ENCODE measurements at regions not wholly inside any gene's neighbourhood (a gene's known extent, or its start where the extent isn't known, plus 50 kb on each side); places are given as distances from the start of the nearest gene placed in this dataset.

GRCh38 chr11:42013656-42014201, 554.3 kb upstream of the LRRC4C start:
- no peaks in the 10 kb centered on the region for H3K27me3 ChIP-seq (ENCODE audit: control insufficient read depth, insufficient read depth, low read length, poor library complexity, severe bottlenecking)
- Mint-ChIP-seq H3K4me3 (no peak overlapping the region), H3K36me3 (ENCODE audit: low read depth) (no peaks in the 10 kb centered on the region), H3K27me3 (ENCODE audit: insufficient read depth) (no peaks in the 10 kb centered on the region), H3K9me3 (no peaks in the 10 kb centered on the region), H3K4me1 (peaks cover 2% of the 10 kb centered on the region), H3K27ac (no peak overlapping the region)
- no peaks in the 10 kb centered on the region for H3K9me3 ChIP-seq (ENCODE audit: control insufficient read depth, low read length)
- H3K4me1 ChIP-seq (ENCODE audit: control insufficient read depth, insufficient read depth, low read length) = no peaks in the 10 kb centered on the region
- WGBS, 2 experiments (ENCODE audit: insufficient coverage in 1 of 2, insufficient read length in 1 of 2) = 95 to 100% methylated on average over 3 to 6 of the region's 6 CpGs
- no peak overlapping the region for H3K9ac ChIP-seq (ENCODE audit: extremely low read depth, low read length, poor library complexity, severe bottlenecking)
- no peak overlapping the region for H3K27ac ChIP-seq (ENCODE audit: low read depth, low read length)
- no peaks in the 10 kb centered on the region for H3K36me3 ChIP-seq (ENCODE audit: control insufficient read depth, insufficient read depth, low read length)
- no peak for TF ChIP-seq CTCF (conservative IDR thresholded peaks at IDR 0.05)
- DNase-seq = no peak
- H3K4me3 ChIP-seq (ENCODE audit: low read length) = no peak overlapping the region

DNA sequence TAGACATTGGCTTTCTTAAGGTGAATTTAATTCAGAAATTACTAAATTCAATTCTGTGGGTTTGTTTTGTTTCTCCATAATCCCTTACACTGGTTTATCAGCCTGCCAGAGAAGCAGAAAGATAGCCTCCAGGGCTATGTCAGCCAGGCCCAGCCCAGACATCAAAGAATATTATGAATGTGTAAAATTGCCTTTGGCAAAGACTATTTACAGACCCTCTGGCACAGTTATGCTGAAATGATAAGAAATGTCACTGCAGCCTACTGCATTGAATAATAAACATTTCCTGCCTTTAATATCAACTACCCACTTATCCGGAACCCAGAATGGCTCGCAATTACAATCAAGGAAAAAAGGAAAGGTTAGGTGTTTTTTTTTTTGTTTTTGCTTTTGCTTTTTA, 562.5 kb upstream of the LRRC4C start:
- H3K4me3 ChIP-seq (ENCODE audit: low read length) = no peak overlapping the region
- peaks cover 14% of the 10 kb centered on the region for H3K9me3 Mint-ChIP-seq
- H3K36me3 Mint-ChIP-seq (ENCODE audit: low read depth) = no peaks in the 10 kb centered on the region
- no peaks in the 10 kb centered on the region for H3K4me1 ChIP-seq (ENCODE audit: control insufficient read depth, insufficient read depth, low read length)
- TF ChIP-seq CTCF (conservative IDR thresholded peaks at IDR 0.05) = no peak
- H3K9me3 ChIP-seq (ENCODE audit: control insufficient read depth, low read length) = no peaks in the 10 kb centered on the region
- peaks cover 4% of the 10 kb centered on the region for H3K4me1 Mint-ChIP-seq
- H3K9ac ChIP-seq (ENCODE audit: extremely low read depth, low read length, poor library complexity, severe bottlenecking) = no peak overlapping the region
- H3K27me3 Mint-ChIP-seq (ENCODE audit: insufficient read depth) = no peaks in the 10 kb centered on the region
- H3K27ac ChIP-seq (ENCODE audit: low read depth, low read length) = no peak overlapping the region
- no peaks in the 10 kb centered on the region for H3K36me3 ChIP-seq (ENCODE audit: control insufficient read depth, insufficient read depth, low read length)
- H3K4me3 Mint-ChIP-seq = no peak overlapping the region
- no peak for DNase-seq
- H3K27me3 ChIP-seq (ENCODE audit: control insufficient read depth, insufficient read depth, low read length, poor library complexity, severe bottlenecking) = no peaks in the 10 kb centered on the region
- WGBS, 2 experiments (ENCODE audit: insufficient coverage in 1 of 2, insufficient read length in 1 of 2) = 94% methylated on average over 2 of the region's 2 CpGs; no CpG with 5 or more reads in 1 of the 2 experiments
- no peak overlapping the region for H3K27ac Mint-ChIP-seq

DNA sequence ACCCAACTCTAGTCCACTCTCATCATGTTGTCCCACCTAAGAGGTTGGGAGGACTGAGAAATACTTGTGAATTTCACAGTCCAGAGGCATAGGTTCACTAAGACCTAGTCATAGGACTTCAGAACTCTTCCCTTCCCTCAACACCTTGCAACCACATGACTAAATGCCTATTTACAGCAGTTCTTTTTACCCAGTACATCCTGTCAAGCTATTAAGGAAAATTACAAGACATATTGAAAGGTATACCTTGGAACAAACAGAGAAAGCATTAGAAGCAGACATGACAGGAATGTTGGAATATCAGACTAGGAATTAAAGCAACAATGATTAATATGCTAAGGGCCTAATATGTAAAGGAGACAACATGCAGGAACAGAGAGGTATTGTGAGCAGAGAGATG, 563.8 kb upstream of the LRRC4C start:
- no peak for TF ChIP-seq CTCF (conservative IDR thresholded peaks at IDR 0.05)
- Histone ChIP-seq H3K9me3 (ENCODE audit: control insufficient read depth, low read length) (no peaks in the 10 kb centered on the region), H3K4me1 (ENCODE audit: control insufficient read depth, insufficient read depth, low read length) (no peaks in the 10 kb centered on the region), H3K27ac (ENCODE audit: low read depth, low read length) (no peak overlapping the region), H3K36me3 (ENCODE audit: control insufficient read depth, insufficient read depth, low read length) (no peaks in the 10 kb centered on the region), H3K27me3 (ENCODE audit: control insufficient read depth, insufficient read depth, low read length, poor library complexity, severe bottlenecking) (no peaks in the 10 kb centered on the region), H3K9ac (ENCODE audit: extremely low read depth, low read length, poor library complexity, severe bottlenecking) (no peak overlapping the region), H3K4me3 (ENCODE audit: low read length) (no peak overlapping the region)
- Mint-ChIP-seq H3K27ac (no peak overlapping the region), H3K27me3 (ENCODE audit: insufficient read depth) (no peaks in the 10 kb centered on the region), H3K4me3 (no peak overlapping the region), H3K9me3 (peaks cover 18% of the 10 kb centered on the region), H3K36me3 (ENCODE audit: low read depth) (no peaks in the 10 kb centered on the region), H3K4me1 (peaks cover 4% of the 10 kb centered on the region)
- no peak for DNase-seq
